Heart left ventricle (tissue), 13 donors: ENCODE measurements at regions not wholly inside any gene's neighbourhood (a gene's known extent, or its start where the extent isn't known, plus 50 kb on each side); places are given as distances from the start of the nearest gene placed in this dataset.

Source experiments
- CTCF ChIP-seq, 12 donors: fragments of 200-600 bp; sonication (generic) in 4 of 12; IDR thresholded peaks; one replicate each; pipeline versions ENCODE4 v1.5.0 to v1.8.0; 2018 to 2022; ENCODE audit warnings: antibody characterized with exemption in 12 of 12, mild to moderate bottlenecking in 5 of 12
- POLR2A ChIP-seq, 2 donors: fragments of 450-650 bp; IDR thresholded peaks; one replicate each; pipeline ENCODE4 v1.6.1; 2017; ENCODE audit warnings: antibody characterized with exemption in 2 of 2, mild to moderate bottlenecking in 2 of 2, moderate library complexity in 2 of 2
- donor health status: ischemic (EF 13 %, LVEDD 7.1; RV severe dilation, severe dysfunction).
- donor health status: DM: no; HTN: yes; CAD: no.
- donor health status: DM: no; HTN: no; CAD: no.
- donor health status: ischemic (EF 25% LVEDD 6.9; RV normal size, moderate dysfunction).
- donor health status: ischemic (EF 25% LVEDD 5.7; RV mildly dilated, moderate dysfunction).
- donor health status: ischemic (EF 35%, LVEDD 5.7; RV mildly dilated, moderate dysfunction).
- donor health status: nonischemic (EF 11% LVEDD 7.7; RV severe dilation, severe dysfunction).
- donor health status: DM: yes; HTN: yes; CAD: no.
- donor health status: PGD.
- donor health status: ischemic (EF 29% LVEDD 5.4; RV normal size, mild dysfunction).
- donor health status: nonischemic (EF 23%, LVEDD 6.1; RV moderate dilation, normal function).

- TF ChIP-seq POLR2A (IDR thresholded peaks at IDR 0.05) (no peak), CTCF (IDR thresholded peaks at IDR 0.05) (no peak)
Observed at GRCh38 chr7:81277691-81278090, 358.8 kb upstream of the SEMA3C start.
